ENCODE measurements at regions not wholly inside any gene's neighbourhood (a gene's known extent, or its start where the extent isn't known, plus 50 kb on each side); places are given as distances from the start of the nearest gene placed in this dataset.

GRCh38 chrX:7711167-7711566 is 131.8 kb upstream of the VCX start:
- H2BK15ac ChIP-seq (ENCODE audit: low read depth, poor library complexity, severe bottlenecking) = no peak overlapping the region
- no peak overlapping the region for H4K8ac ChIP-seq (ENCODE audit: low read length)
- no peak overlapping the region for H2AFZ ChIP-seq (ENCODE audit: low read depth, low read length)
- H3K14ac ChIP-seq (ENCODE audit: low read length in 2 of 2) = no peak overlapping the region
- no peak overlapping the region for H2BK5ac ChIP-seq (ENCODE audit: low read depth, low read length, poor library complexity, severe bottlenecking)
- no peaks in the 10 kb centered on the region for H3K27me3 ChIP-seq (ENCODE audit: control insufficient read depth in 1 of 2, insufficient read depth in 1 of 2, low read length in 2 of 2)
- no peak overlapping the region for H3K27ac ChIP-seq (ENCODE audit: low read length, poor library complexity, severe bottlenecking)
- H3K4me3 ChIP-seq (ENCODE audit: insufficient read depth in 1 of 2, low read depth in 1 of 2, low read length in 2 of 2) = no peak overlapping the region
- H3K18ac ChIP-seq (ENCODE audit: low read depth in 1 of 2, low read length in 2 of 2) = no peak overlapping the region
- DNase-seq = no peak
- no peaks in the 10 kb centered on the region for H3K9me3 ChIP-seq (ENCODE audit: control insufficient read depth, low read length)
- H3K23ac ChIP-seq (ENCODE audit: low read length in 2 of 2) = no peak overlapping the region
- H2AK5ac ChIP-seq (ENCODE audit: low read length, severe bottlenecking) = no peak overlapping the region
- H4K91ac ChIP-seq (ENCODE audit: low read length) = no peak overlapping the region
- no peak overlapping the region for H2BK120ac ChIP-seq (ENCODE audit: low read depth, low read length)
- H3K4me2 ChIP-seq (ENCODE audit: low read length, poor library complexity, severe bottlenecking) = no peak overlapping the region
- H3K36me3 ChIP-seq (ENCODE audit: control insufficient read depth in 1 of 2, insufficient read depth in 2 of 2, low read depth in 1 of 2, low read length in 2 of 2) = no peaks in the 10 kb centered on the region
- no peak overlapping the region for H3K4ac ChIP-seq (ENCODE audit: low read depth in 1 of 2, low read length in 2 of 2)
- H3K9ac ChIP-seq (ENCODE audit: low read length) = no peak overlapping the region
- H2BK12ac ChIP-seq (ENCODE audit: low read length in 2 of 2) = no peak overlapping the region
- H3K79me1 ChIP-seq (replicated peaks; ENCODE audit: low read length, poor library complexity, severe bottlenecking) = no peaks in the 10 kb centered on the region
- H3K4me1 ChIP-seq (ENCODE audit: control insufficient read depth, insufficient read depth, low read depth, low read length) = no peaks in the 10 kb centered on the region

- H2AFZ ChIP-seq (ENCODE audit: low read depth, low read length) = no peak overlapping the region
Measured at GRCh38 chrX:7709845-7710244, 133.1 kb upstream of the VCX start.

GRCh38 chrX:7706032-7706431 is 136.9 kb upstream of the VCX start:
- H3K14ac ChIP-seq (ENCODE audit: low read length in 2 of 2) = no peak overlapping the region
- no peak overlapping the region for H2BK12ac ChIP-seq (ENCODE audit: low read length in 2 of 2)
- no peak overlapping the region for H4K91ac ChIP-seq (ENCODE audit: low read length)
- H3K18ac ChIP-seq (ENCODE audit: low read depth in 1 of 2, low read length in 2 of 2) = no peak overlapping the region
- no peak overlapping the region for H3K4me3 ChIP-seq (ENCODE audit: insufficient read depth in 1 of 2, low read depth in 1 of 2, low read length in 2 of 2)
- H3K9ac ChIP-seq (ENCODE audit: low read length) = no peak overlapping the region
- no peaks in the 10 kb centered on the region for H3K4me1 ChIP-seq (ENCODE audit: control insufficient read depth, insufficient read depth, low read depth, low read length)
- no peaks in the 10 kb centered on the region for H3K36me3 ChIP-seq (ENCODE audit: control insufficient read depth in 1 of 2, insufficient read depth in 2 of 2, low read depth in 1 of 2, low read length in 2 of 2)
- no peak for DNase-seq
- no peaks in the 10 kb centered on the region for H3K9me3 ChIP-seq (ENCODE audit: control insufficient read depth, low read length)
- H2BK120ac ChIP-seq (ENCODE audit: low read depth, low read length) = no peak overlapping the region
- H2AK5ac ChIP-seq (ENCODE audit: low read length, severe bottlenecking) = no peak overlapping the region
- no peak overlapping the region for H4K8ac ChIP-seq (ENCODE audit: low read length)
- H2BK5ac ChIP-seq (ENCODE audit: low read depth, low read length, poor library complexity, severe bottlenecking) = no peak overlapping the region
- no peak overlapping the region for H3K27ac ChIP-seq (ENCODE audit: low read length, poor library complexity, severe bottlenecking)
- no peaks in the 10 kb centered on the region for H3K27me3 ChIP-seq (ENCODE audit: control insufficient read depth in 1 of 2, insufficient read depth in 1 of 2, low read length in 2 of 2)
- no peak overlapping the region for H2BK15ac ChIP-seq (ENCODE audit: low read depth, poor library complexity, severe bottlenecking)
- no peak overlapping the region for H3K4ac ChIP-seq (ENCODE audit: low read depth in 1 of 2, low read length in 2 of 2)
- no peak overlapping the region for H2AFZ ChIP-seq (ENCODE audit: low read depth, low read length)
- H3K79me1 ChIP-seq (replicated peaks; ENCODE audit: low read length, poor library complexity, severe bottlenecking) = no peaks in the 10 kb centered on the region
- no peak overlapping the region for H3K4me2 ChIP-seq (ENCODE audit: low read length, poor library complexity, severe bottlenecking)
- H3K23ac ChIP-seq (ENCODE audit: low read length in 2 of 2) = no peak overlapping the region

More at GRCh38 chrX:7709845-7710244, 133.1 kb upstream of the VCX start:
- H3K36me3 ChIP-seq (ENCODE audit: control insufficient read depth in 1 of 2, insufficient read depth in 2 of 2, low read depth in 1 of 2, low read length in 2 of 2) = no peaks in the 10 kb centered on the region
- no peak overlapping the region for H3K4ac ChIP-seq (ENCODE audit: low read depth in 1 of 2, low read length in 2 of 2)
- no peak overlapping the region for H2BK12ac ChIP-seq (ENCODE audit: low read length in 2 of 2)
- no peak overlapping the region for H2BK15ac ChIP-seq (ENCODE audit: low read depth, poor library complexity, severe bottlenecking)
- no peak overlapping the region for H4K8ac ChIP-seq (ENCODE audit: low read length)
- H2BK120ac ChIP-seq (ENCODE audit: low read depth, low read length) = no peak overlapping the region
- H3K9me3 ChIP-seq (ENCODE audit: control insufficient read depth, low read length) = no peaks in the 10 kb centered on the region
- DNase-seq = no peak
- no peaks in the 10 kb centered on the region for H3K27me3 ChIP-seq (ENCODE audit: control insufficient read depth in 1 of 2, insufficient read depth in 1 of 2, low read length in 2 of 2)
- no peak overlapping the region for H3K27ac ChIP-seq (ENCODE audit: low read length, poor library complexity, severe bottlenecking)
- H2BK5ac ChIP-seq (ENCODE audit: low read depth, low read length, poor library complexity, severe bottlenecking) = no peak overlapping the region
- no peaks in the 10 kb centered on the region for H3K4me1 ChIP-seq (ENCODE audit: control insufficient read depth, insufficient read depth, low read depth, low read length)
- H2AK5ac ChIP-seq (ENCODE audit: low read length, severe bottlenecking) = no peak overlapping the region
- no peaks in the 10 kb centered on the region for H3K79me1 ChIP-seq (replicated peaks; ENCODE audit: low read length, poor library complexity, severe bottlenecking)
- no peak overlapping the region for H3K4me2 ChIP-seq (ENCODE audit: low read length, poor library complexity, severe bottlenecking)
- H3K9ac ChIP-seq (ENCODE audit: low read length) = no peak overlapping the region
- H3K23ac ChIP-seq (ENCODE audit: low read length in 2 of 2) = no peak overlapping the region
- no peak overlapping the region for H3K14ac ChIP-seq (ENCODE audit: low read length in 2 of 2)
- H3K4me3 ChIP-seq (ENCODE audit: insufficient read depth in 1 of 2, low read depth in 1 of 2, low read length in 2 of 2) = no peak overlapping the region
- no peak overlapping the region for H3K18ac ChIP-seq (ENCODE audit: low read depth in 1 of 2, low read length in 2 of 2)
- no peak overlapping the region for H4K91ac ChIP-seq (ENCODE audit: low read length)
- WGBS = 82% methylated on average over 4 of the region's 4 CpGs

- Histone ChIP-seq H2BK15ac (ENCODE audit: low read depth, poor library complexity, severe bottlenecking) (no peak overlapping the region), H3K4ac (ENCODE audit: low read depth in 1 of 2, low read length in 2 of 2) (no peak overlapping the region), H2BK120ac (ENCODE audit: low read depth, low read length) (no peak overlapping the region), H2BK12ac (ENCODE audit: low read length in 2 of 2) (no peak overlapping the region), H3K9me3 (ENCODE audit: control insufficient read depth, low read length) (no peaks in the 10 kb centered on the region), H3K4me1 (ENCODE audit: control insufficient read depth, insufficient read depth, low read depth, low read length) (no peaks in the 10 kb centered on the region), H3K4me2 (ENCODE audit: low read length, poor library complexity, severe bottlenecking) (no peak overlapping the region), H3K79me1 (replicated peaks; ENCODE audit: low read length, poor library complexity, severe bottlenecking) (no peaks in the 10 kb centered on the region), H4K91ac (ENCODE audit: low read length) (no peak overlapping the region), H3K14ac (ENCODE audit: low read length in 2 of 2) (no peak overlapping the region), H3K23ac (ENCODE audit: low read length in 2 of 2) (no peak overlapping the region), H2AK5ac (ENCODE audit: low read length, severe bottlenecking) (no peak overlapping the region), H3K36me3 (ENCODE audit: control insufficient read depth in 1 of 2, insufficient read depth in 2 of 2, low read depth in 1 of 2, low read length in 2 of 2) (no peaks in the 10 kb centered on the region), H2BK5ac (ENCODE audit: low read depth, low read length, poor library complexity, severe bottlenecking) (no peak overlapping the region), H3K4me3 (ENCODE audit: insufficient read depth in 1 of 2, low read depth in 1 of 2, low read length in 2 of 2) (no peak overlapping the region), H2AFZ (ENCODE audit: low read depth, low read length) (no peak overlapping the region), H3K27ac (ENCODE audit: low read length, poor library complexity, severe bottlenecking) (no peak overlapping the region), H3K9ac (ENCODE audit: low read length) (no peak overlapping the region), H4K8ac (ENCODE audit: low read length) (no peak overlapping the region), H3K18ac (ENCODE audit: low read depth in 1 of 2, low read length in 2 of 2) (no peak overlapping the region), H3K27me3 (ENCODE audit: control insufficient read depth in 1 of 2, insufficient read depth in 1 of 2, low read length in 2 of 2) (no peaks in the 10 kb centered on the region)
- peak; percentile 1 for DNase-seq
- WGBS = 58% methylated on average over 3 of the region's 4 CpGs
Measured at GRCh38 chrX:7704205-7704604, 138.8 kb upstream of the VCX start.

Measured in mesenchymal stem cell (in vitro differentiated cells and primary cell).